HG03025 (cell line): ENCODE measurements at regions not wholly inside any gene's neighbourhood (a gene's known extent, or its start where the extent isn't known, plus 50 kb on each side); places are given as distances from the start of the nearest gene placed in this dataset.

ENCODE experiments used
- ATAC-seq: cut with Tn5 transposase; IDR thresholded peaks from one replicate; pipeline ENCODE4 v1.9.1; 2021; ENCODE audit warnings: mild to moderate bottlenecking, moderate library complexity; ENCODE audit not compliant: unreplicated experiment, low FRiP score

GRCh38 chr10:54906940-54907339 is 105.9 kb upstream of the PCDH15 start:
- ATAC-seq: no peak

GRCh38 chr10:54905578-54906192 is 104.7 kb upstream of the PCDH15 start:
- ATAC-seq: no peak

DNA sequence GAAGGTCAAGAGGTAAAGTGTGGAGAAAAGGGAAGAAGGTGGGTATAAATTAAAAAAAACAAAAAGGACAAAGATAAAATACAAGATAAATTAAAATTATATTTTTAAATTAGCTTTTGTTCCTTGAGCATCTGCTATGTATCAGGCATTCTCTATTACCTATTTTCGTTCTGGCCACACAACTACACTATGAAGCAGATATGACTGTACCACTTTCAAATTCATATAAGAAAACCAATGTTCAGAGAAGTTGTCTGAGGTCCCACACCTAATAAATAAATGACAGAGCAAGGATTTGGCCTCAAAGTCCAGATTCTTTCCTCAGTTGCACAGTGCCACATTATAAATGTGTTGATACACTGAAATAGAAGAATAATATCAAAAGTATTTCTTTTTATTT is 103.8 kb upstream of the PCDH15 start:
- ATAC-seq: no peak

DNA sequence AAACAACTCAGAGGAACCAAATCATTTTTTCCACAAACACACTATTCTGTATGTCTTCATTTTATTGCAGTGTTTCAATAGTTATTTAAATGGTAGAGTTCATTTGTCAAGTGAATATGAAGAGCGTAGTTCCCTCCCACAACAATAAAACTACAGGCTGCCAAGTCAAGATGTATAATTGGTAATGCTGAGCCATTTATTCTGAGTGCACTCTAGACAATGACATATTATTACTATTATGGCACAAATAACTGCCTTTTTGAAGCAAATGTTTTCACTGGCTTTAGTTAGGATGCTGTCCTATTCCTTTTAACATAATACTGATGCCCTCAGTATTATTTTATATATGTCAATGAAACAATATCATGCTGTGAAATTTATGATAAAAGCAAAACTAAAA is 102.7 kb upstream of the PCDH15 start:
- no peak for ATAC-seq

GRCh38 chr10:54900584-54900983 is 99.6 kb upstream of the PCDH15 start:
- peak; percentile 89 for ATAC-seq

- ATAC-seq: no peak
Measured at GRCh38 chr10:54880996-54881395, 80.0 kb upstream of the PCDH15 start.

DNA sequence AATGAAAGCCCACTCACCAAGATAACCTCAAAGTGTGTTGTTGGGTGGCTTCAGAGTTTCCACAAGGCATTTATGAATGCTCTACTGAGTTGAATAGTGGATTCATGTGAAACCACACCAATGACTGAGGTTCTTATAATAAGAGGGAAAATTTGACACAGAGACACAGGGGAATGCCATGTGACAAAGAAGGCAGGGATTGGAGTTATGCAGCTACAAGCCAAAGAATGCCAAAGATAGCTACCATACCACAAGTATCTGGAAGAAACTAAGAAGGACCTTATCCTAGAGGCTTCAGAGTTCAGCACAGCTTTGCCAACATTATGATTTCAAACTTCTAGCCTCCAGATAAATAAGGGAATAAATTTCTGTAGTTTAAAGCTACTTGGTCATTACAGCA is 68.0 kb upstream of the PCDH15 start:
- ATAC-seq: no peak

DNA sequence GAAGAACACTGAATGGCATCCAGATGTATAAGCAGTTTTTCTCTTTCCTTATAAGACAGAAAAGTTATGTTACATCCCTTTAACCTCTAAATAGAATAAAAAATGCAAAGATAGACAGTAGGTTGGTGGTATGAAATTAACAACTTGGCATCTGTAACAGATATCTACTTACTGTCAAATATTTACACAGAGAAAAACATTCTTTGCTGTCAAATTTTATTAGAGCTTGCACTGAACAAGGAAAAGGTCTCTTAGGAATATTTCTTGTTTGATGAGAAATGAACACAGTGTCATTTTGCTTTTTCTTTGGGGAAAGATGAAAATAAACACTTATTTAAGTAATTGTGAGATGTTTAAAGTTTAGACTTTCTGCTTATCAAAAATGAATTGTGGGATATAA is 65.6 kb upstream of the PCDH15 start:
- ATAC-seq: no peak

DNA sequence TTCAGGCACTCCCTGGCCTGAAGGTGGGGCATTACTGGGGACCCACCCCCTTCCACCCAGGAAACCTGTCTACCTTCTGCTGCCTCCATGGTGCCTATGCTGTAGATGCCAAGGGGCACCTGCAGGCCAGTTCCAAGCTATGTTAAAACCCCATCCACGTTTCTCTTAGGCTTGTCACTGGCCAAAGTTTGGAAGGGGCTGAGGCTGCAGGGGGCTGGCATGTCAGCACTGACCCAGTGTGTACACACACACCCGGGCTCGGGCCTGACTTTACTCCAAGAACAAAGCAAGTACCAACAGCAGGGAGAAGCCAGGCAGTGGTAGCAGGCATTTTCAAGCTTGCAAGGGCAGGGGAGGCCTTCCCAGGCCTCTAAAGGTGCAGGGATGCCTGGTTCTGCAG is 53.8 kb upstream of the PCDH15 start:
- ATAC-seq: no peak

- no peak for ATAC-seq
Measured at GRCh38 chr10:54854389-54854788, 53.4 kb upstream of the PCDH15 start.

GRCh38 chr10:54853883-54854282 is 52.9 kb upstream of the PCDH15 start:
- ATAC-seq: no peak
